NCI-H69 (cell line): ENCODE measurements at regions not wholly inside any gene's neighbourhood (a gene's known extent, or its start where the extent isn't known, plus 50 kb on each side); places are given as distances from the start of the nearest gene placed in this dataset.

ENCODE experiments used
- DNase-seq: peaks from one replicate; lab custom pipeline; 2025; lab: John Stamatoyannopoulos, UW

- DNase-seq: no peak
These were observed 135.4 kb upstream of the PCBD1 start for GRCh38 chr10:71023704-71024283.

- no peak for DNase-seq
These were observed 136.1 kb upstream of the PCBD1 start for GRCh38 chr10:71024490-71024889.

GRCh38 chr10:71025535-71025934 lies 137.2 kb upstream of the PCBD1 start:
- DNase-seq: no peak

- DNase-seq: no peak
These were observed 139.7 kb upstream of the PCBD1 start for GRCh38 chr10:71028066-71028465.

GRCh38 chr10:71029411-71029892 lies 141.1 kb upstream of the PCBD1 start:
- DNase-seq: no peak

GRCh38 chr10:71029907-71030306 lies 141.5 kb upstream of the PCBD1 start:
- DNase-seq: no peak

GRCh38 chr10:71031026-71031425 lies 142.7 kb upstream of the PCBD1 start:
- no peak for DNase-seq

- DNase-seq: no peak
These were observed 143.2 kb upstream of the PCBD1 start for GRCh38 chr10:71031603-71032002.

- no peak for DNase-seq
These were observed 144.5 kb upstream of the PCBD1 start for GRCh38 chr10:71032887-71033286.

- DNase-seq: no peak
These were observed 145.1 kb upstream of the PCBD1 start for GRCh38 chr10:71033396-71033980.

- no peak for DNase-seq
These were observed 147.3 kb upstream of the PCBD1 start for GRCh38 chr10:71035511-71036296.

- no peak for DNase-seq
These were observed 148.1 kb upstream of the PCBD1 start for GRCh38 chr10:71036297-71036966.

- DNase-seq: no peak
These were observed 149.8 kb upstream of the PCBD1 start for GRCh38 chr10:71038091-71038633.

- no peak for DNase-seq
These were observed 150.6 kb upstream of the PCBD1 start for GRCh38 chr10:71038921-71039320.

- peak; percentile 66 for DNase-seq
These were observed 151.2 kb upstream of the PCBD1 start for GRCh38 chr10:71039551-71039950.

GRCh38 chr10:71040343-71040742 lies 152.0 kb upstream of the PCBD1 start:
- peak; percentile 76 for DNase-seq

GRCh38 chr10:71040846-71041605 lies 152.7 kb upstream of the PCBD1 start:
- peak; percentile 87 for DNase-seq

- DNase-seq: no peak
These were observed 153.9 kb upstream of the PCBD1 start for GRCh38 chr10:71042216-71042615.

- DNase-seq: no peak
These were observed 154.3 kb upstream of the PCBD1 start for GRCh38 chr10:71042699-71043098.

- DNase-seq: no peak
These were observed 155.5 kb upstream of the PCBD1 start for GRCh38 chr10:71043858-71044257.

- DNase-seq: no peak
These were observed 156.4 kb upstream of the PCBD1 start for GRCh38 chr10:71044720-71045119.
